Uterus (tissue), 3 donors: ENCODE measurements at regions not wholly inside any gene's neighbourhood (a gene's known extent, or its start where the extent isn't known, plus 50 kb on each side); places are given as distances from the start of the nearest gene placed in this dataset.
A peak's percentile ranks its signal among the peaks of the same experiment; 100 is the strongest.

ENCODE experiments used
- DNase-seq, 2 donors: peaks; one replicate each; pipeline ENCODE4 v3.0.0-alpha.2; 2019 to 2020
- H3K27ac ChIP-seq, 2 donors: fragments of 200-600 bp; sonication (generic); 1 replicate in 1 of 2; 2 replicates in 1 of 2; pipeline ENCODE4 v1.5.1; 2016 to 2018
- H3K27me3 ChIP-seq, 2 donors: fragments of 200-600 bp; sonication (generic); one replicate each; pipeline ENCODE4 v1.5.1; 2018 to 2019; ENCODE audit warnings: control low read depth in 1 of 2
- H3K36me3 ChIP-seq, 2 donors: fragments of 200-600 bp; sonication (generic); one replicate each; pipeline ENCODE4 v1.5.1; 2019; ENCODE audit warnings: control low read depth in 1 of 2
- H3K4me1 ChIP-seq, 2 donors: fragments of 200-600 bp; sonication (generic); one replicate each; pipeline ENCODE4 v1.5.1; 2018 to 2019; ENCODE audit warnings: control low read depth in 1 of 2
- H3K4me3 ChIP-seq, 2 donors: fragments of 200-600 bp; sonication (generic); 1 replicate in 1 of 2; 2 replicates in 1 of 2; pipeline ENCODE4 v1.5.1; 2018 to 2019; ENCODE audit warnings: mild to moderate bottlenecking in 1 of 2
- H3K9me3 ChIP-seq, 2 donors: fragments of 200-600 bp; sonication (generic); one replicate each; pipeline ENCODE4 v1.5.1; 2019; ENCODE audit warnings: control low read depth in 1 of 2
- POLR2A ChIP-seq, 2 donors: fragments of 450-650 bp; IDR thresholded peaks; one replicate each; pipeline ENCODE4 v1.6.1; 2016; ENCODE audit warnings: antibody characterized with exemption in 2 of 2, mild to moderate bottlenecking in 1 of 2, moderate library complexity in 1 of 2
- intact Hi-C: fragments of 100-400 bp; cut with DNase I; formaldehyde crosslinking; loops from one replicate; pipeline ENCODE4 v1.15.1; 2023; ENCODE audit warnings: low total_unique reads
- TF ChIP-seq, protein P1 (sequence below), 4 experiments: fragments of 200-600 bp in 2 of 4; fragments of 450-650 bp in 2 of 4; sonication (generic) in 2 of 4; IDR thresholded peaks; one replicate each; pipeline ENCODE4 v1.5.1; 2016 to 2019; ENCODE audit warnings: antibody characterized with exemption in 4 of 4, mild to moderate bottlenecking in 2 of 4, moderate library complexity in 1 of 4
- donor health status: DM: yes; HTN: yes; CAD: no.

GRCh38 chr2:223260681-223261080 is 208.7 kb downstream of the KCNE4 start:
- no peak for DNase-seq
- Histone ChIP-seq H3K27ac (peak overlapping the region; percentile 12 to 81), H3K27me3 (no peaks in the 10 kb centered on the region), H3K9me3 (no peaks in the 10 kb centered on the region), H3K4me3 (no peak overlapping the region), H3K36me3 (no peaks in the 10 kb centered on the region), H3K4me1 (no peaks in the 10 kb centered on the region)
- no peak for TF ChIP-seq POLR2A (IDR thresholded peaks at IDR 0.05)
- TF ChIP-seq, protein P1, sequence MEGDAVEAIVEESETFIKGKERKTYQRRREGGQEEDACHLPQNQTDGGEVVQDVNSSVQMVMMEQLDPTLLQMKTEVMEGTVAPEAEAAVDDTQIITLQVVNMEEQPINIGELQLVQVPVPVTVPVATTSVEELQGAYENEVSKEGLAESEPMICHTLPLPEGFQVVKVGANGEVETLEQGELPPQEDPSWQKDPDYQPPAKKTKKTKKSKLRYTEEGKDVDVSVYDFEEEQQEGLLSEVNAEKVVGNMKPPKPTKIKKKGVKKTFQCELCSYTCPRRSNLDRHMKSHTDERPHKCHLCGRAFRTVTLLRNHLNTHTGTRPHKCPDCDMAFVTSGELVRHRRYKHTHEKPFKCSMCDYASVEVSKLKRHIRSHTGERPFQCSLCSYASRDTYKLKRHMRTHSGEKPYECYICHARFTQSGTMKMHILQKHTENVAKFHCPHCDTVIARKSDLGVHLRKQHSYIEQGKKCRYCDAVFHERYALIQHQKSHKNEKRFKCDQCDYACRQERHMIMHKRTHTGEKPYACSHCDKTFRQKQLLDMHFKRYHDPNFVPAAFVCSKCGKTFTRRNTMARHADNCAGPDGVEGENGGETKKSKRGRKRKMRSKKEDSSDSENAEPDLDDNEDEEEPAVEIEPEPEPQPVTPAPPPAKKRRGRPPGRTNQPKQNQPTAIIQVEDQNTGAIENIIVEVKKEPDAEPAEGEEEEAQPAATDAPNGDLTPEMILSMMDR (IDR thresholded peaks at IDR 0.05), result no peak
- intact Hi-C loops, result no loop called here

DNA sequence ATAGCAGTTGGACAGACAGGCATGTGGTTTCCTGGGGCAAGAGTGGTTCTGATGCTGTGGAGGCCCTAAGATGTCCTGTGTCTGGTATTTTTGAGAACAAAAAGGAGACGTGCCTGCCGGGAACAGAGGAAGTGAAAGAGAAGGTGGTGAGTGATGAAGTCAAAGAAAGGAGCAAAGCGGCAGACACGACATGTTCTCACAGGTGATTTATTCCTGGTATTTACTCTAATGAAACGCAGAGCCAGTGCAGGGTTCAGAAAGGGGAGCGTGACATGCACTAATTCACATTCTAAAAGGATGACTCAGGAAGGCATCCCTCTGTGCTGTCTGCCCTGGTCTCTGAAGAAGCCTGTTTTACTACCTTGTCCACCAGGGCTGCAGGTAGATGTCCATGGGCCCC is 211.0 kb downstream of the KCNE4 start:
- Histone ChIP-seq H3K9me3 (no peaks in the 10 kb centered on the region), H3K27me3 (no peaks in the 10 kb centered on the region), H3K4me1 (no peaks in the 10 kb centered on the region), H3K4me3 (no peak overlapping the region), H3K27ac (peak overlapping the region; percentile 50 to 81), H3K36me3 (no peaks in the 10 kb centered on the region)
- intact Hi-C loops, result no loop called here
- DNase-seq, result peak in 1 of 2 donors; percentile 47
- no peak for TF ChIP-seq POLR2A (IDR thresholded peaks at IDR 0.05)
- TF ChIP-seq, protein P1 (IDR thresholded peaks at IDR 0.05), result no peak

DNA sequence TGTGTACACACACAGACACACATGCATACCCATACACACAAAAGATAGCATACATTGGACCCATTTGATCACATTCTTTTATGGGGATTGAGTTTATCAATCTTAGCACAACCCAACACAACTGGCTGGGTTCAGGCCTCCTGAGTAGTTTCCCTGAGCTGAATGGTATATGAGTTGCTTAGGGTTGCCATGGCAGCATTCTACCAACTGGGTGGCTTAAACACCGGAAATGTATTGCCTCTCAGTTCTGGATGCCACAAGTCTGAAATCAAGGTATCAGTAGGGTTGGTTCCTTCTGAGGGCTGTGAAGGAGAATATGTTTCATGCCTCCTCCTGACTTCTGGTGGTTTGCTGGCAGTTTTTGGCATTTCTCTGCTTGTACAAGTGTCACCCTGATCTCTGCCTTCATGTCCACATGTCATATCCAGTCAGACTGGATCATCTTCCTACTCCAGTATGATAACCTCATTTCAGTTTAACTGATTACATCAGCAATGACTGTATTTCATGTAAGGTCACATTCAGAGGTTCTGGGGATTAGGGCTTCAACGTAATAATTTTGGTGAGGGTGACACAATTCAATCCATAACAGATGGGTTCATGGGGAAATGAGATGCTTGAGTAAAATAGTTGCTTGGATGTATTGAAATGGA is 212.7 kb downstream of the KCNE4 start:
- intact Hi-C loops, result no loop called here
- no peaks in the 10 kb centered on the region for H3K4me1 ChIP-seq
- H3K9me3 ChIP-seq, result no peaks in the 10 kb centered on the region
- H3K36me3 ChIP-seq, result no peaks in the 10 kb centered on the region
- no peak for DNase-seq
- H3K27me3 ChIP-seq, result no peaks in the 10 kb centered on the region
- H3K4me3 ChIP-seq, result no peak overlapping the region
- TF ChIP-seq, protein P1 (IDR thresholded peaks at IDR 0.05), result no peak
- TF ChIP-seq POLR2A (IDR thresholded peaks at IDR 0.05), result no peak
- no peak overlapping the region for H3K27ac ChIP-seq

DNA sequence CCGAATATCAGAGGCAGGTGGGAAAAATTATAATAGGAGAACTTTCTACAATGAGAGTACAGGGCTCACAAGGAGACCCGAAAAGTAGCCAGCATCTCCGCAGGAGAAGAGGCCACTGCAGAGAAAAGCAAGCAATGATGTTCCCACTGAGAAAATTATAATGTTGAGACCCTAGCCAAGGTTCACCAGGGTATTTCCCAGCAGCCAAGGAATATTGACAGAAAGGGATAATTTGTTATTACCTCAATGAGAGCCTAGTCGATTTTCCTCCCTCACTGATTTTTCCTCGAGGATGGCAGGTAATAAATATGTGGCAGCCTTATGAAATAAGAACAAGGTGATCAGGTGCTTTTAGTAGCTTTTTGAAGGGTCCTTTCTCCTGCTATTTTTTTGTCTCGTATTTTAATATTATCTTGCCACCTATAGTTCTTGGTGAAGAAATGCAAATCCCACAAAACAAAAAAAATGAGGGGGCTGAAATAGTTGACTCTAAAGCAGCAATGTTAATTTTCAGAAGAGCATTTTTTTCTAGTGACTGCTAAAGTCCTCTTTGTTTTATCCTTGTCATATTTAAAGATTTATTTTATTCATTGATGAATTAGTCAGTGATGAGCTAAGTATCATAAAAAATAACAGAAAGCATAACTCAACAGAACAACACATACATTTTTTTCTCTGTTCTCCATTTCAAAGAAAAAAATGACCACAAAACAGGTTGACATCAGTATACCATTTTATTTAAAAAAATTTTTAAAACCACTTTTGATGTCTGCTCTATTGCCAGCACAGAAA is 215.4 kb downstream of the KCNE4 start:
- Histone ChIP-seq H3K4me1 (no peaks in the 10 kb centered on the region), H3K27ac (no peak overlapping the region), H3K4me3 (no peak overlapping the region), H3K9me3 (no peaks in the 10 kb centered on the region), H3K36me3 (no peaks in the 10 kb centered on the region), H3K27me3 (no peaks in the 10 kb centered on the region)
- intact Hi-C loops, result no loop called here
- TF ChIP-seq POLR2A (IDR thresholded peaks at IDR 0.05), result no peak
- TF ChIP-seq, protein P1 (IDR thresholded peaks at IDR 0.05), result no peak
- no peak for DNase-seq

DNA sequence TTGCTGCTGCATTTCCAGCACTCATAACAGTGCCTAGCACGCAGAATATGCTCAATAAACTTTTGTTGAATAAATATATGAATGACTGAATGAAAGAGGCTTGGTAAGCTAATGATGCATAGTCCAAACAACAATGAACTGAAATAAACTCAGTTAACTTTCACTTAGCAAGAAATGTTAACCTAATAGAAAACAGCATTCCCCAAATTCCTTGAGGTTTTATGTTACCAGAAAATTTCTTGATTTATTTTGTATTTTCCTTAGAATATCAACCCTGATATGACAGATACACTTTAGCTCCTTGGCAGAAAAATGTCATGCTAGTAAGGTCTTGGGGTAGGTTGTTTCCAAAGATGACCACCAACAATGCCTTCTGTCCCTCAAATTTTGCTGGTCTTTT is 217.4 kb downstream of the KCNE4 start:
- Histone ChIP-seq H3K4me3 (no peak overlapping the region), H3K9me3 (no peaks in the 10 kb centered on the region), H3K27me3 (no peaks in the 10 kb centered on the region), H3K36me3 (no peaks in the 10 kb centered on the region), H3K4me1 (no peaks in the 10 kb centered on the region), H3K27ac (no peak overlapping the region)
- intact Hi-C loops, result no loop called here
- DNase-seq, result no peak
- TF ChIP-seq POLR2A (IDR thresholded peaks at IDR 0.05), result no peak
- TF ChIP-seq, protein P1 (IDR thresholded peaks at IDR 0.05), result no peak
